DND-41 (cell line): ENCODE measurements at regions not wholly inside any gene's neighbourhood (a gene's known extent, or its start where the extent isn't known, plus 50 kb on each side); places are given as distances from the start of the nearest gene placed in this dataset.

ENCODE experiments used
- ATAC-seq: fragments of 200-7000 bp; cut with Tn5 transposase; 3 replicates; pipeline ENCODE4 v1.9.1; 2021; ENCODE audit warnings: low read depth; ENCODE audit not compliant: insufficient read depth
- DNase-seq: peaks from one replicate; pipeline ENCODE4 v3.0.0-alpha.2; 2020
- H2AFZ ChIP-seq: 2 replicates; pipeline ENCODE4 v1.6.0; 2012; ENCODE audit warnings: low read depth, low read length
- H3K27ac ChIP-seq: 2 replicates; pipeline ENCODE4 v1.5.1; 2012; ENCODE audit warnings: low read length, inconsistent platforms
- H3K27me3 ChIP-seq: fragments of 200-600 bp; sonication (generic); 2 replicates; pipeline ENCODE4 v1.6.0; 2012; ENCODE audit warnings: low read length, mild to moderate bottlenecking, inconsistent platforms; ENCODE audit not compliant: insufficient read depth, poor library complexity
- H3K36me3 ChIP-seq: 2 replicates; pipeline ENCODE4 v1.5.1; 2012; ENCODE audit warnings: low read length, inconsistent platforms; ENCODE audit not compliant: insufficient read depth
- H3K4me1 ChIP-seq: 2 replicates; pipeline ENCODE4 v1.5.1; 2012; ENCODE audit warnings: mild to moderate bottlenecking, low read length; ENCODE audit not compliant: insufficient read depth
- H3K4me2 ChIP-seq: 2 replicates; pipeline ENCODE4 v1.6.0; 2012; ENCODE audit warnings: mild to moderate bottlenecking, moderate library complexity, low read length, inconsistent platforms; ENCODE audit not compliant: insufficient read depth
- H3K4me3 ChIP-seq, 2 experiments: fragments of 200-600 bp in 1 of 2; shearing (Covaris generic) in 1 of 2; 2 replicates each; pipeline ENCODE4 v1.5.1; 2012 to 2016; ENCODE audit warnings: inconsistent platforms in 2 of 2, low read length in 2 of 2, mild to moderate bottlenecking in 2 of 2, low read depth in 1 of 2, moderate library complexity in 1 of 2
- H3K79me2 ChIP-seq: 2 replicates; pipeline ENCODE4 v1.6.0; 2012; ENCODE audit warnings: low read length, inconsistent platforms; ENCODE audit not compliant: insufficient read depth
- H3K9ac ChIP-seq: 2 replicates; pipeline ENCODE4 v1.6.0; 2012; ENCODE audit warnings: low read depth, mild to moderate bottlenecking, inconsistent platforms, low read length, moderate library complexity
- H3K9me3 ChIP-seq: 2 replicates; pipeline ENCODE4 v1.5.1; 2012; ENCODE audit warnings: low read length, moderate library complexity, mild to moderate bottlenecking, inconsistent platforms; ENCODE audit not compliant: insufficient read depth, severe bottlenecking
- H4K20me1 ChIP-seq: 2 replicates; pipeline ENCODE4 v1.6.0; 2012; ENCODE audit warnings: low read length; ENCODE audit not compliant: insufficient read depth
- EZH2 ChIP-seq: IDR thresholded peaks from 3 replicates; pipeline ENCODE4 v1.6.1; 2012; ENCODE audit warnings: borderline replicate concordance, low read depth, mild to moderate bottlenecking, moderate library complexity, low read length, inconsistent platforms; ENCODE audit not compliant: severe bottlenecking
- TF ChIP-seq, protein P1 (sequence below): IDR thresholded peaks from 2 replicates; pipeline ENCODE4 v1.5.1; 2012; ENCODE audit warnings: borderline replicate concordance, low read length, moderate library complexity, mild to moderate bottlenecking; ENCODE audit not compliant: poor library complexity, severe bottlenecking; ENCODE audit errors: extremely low read depth

DNA sequence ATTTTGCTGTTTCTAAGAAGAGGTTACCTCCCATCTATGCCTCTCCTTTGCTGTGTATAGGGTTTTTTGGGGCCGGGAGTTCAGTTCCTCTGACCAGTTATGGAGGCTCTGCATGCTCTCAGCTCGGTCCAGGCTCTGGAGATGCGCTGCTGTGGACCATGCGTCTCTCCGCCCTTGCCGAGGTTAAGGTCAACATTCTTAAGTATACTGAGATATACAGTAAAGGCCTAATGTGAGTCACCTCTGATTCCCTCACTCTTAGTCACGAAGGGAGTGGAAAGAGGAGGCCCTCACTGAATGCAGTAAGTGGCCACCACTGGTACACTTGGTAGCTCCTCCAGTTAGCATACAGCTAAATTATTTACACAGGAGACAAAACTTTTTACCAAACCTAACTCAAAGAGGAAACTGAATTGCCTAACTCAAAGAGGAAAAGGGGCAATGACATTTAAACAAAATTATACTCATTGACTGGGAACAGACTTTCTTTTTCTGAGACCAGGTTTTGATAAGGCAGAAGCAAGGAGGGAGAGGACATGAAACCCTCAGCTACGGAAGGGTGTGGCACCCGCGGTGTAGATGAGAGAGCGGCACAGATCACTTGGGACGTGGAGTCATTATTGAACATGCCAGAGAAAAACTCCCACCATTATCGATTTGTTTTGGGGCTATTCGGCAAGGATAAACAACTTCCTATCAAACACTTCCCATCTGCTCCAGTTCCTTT is 98.7 kb downstream of the COPS8 start:
- no peak overlapping the region for H3K27ac ChIP-seq
- no peak for DNase-seq
- H3K4me1 ChIP-seq, result no peaks in the 10 kb centered on the region
- H3K4me3 ChIP-seq, result no peak overlapping the region
- no peaks in the 10 kb centered on the region for H3K9me3 ChIP-seq
- H3K4me2 ChIP-seq, result no peak overlapping the region
- no peaks in the 10 kb centered on the region for H4K20me1 ChIP-seq
- TF ChIP-seq EZH2, result no peak
- TF ChIP-seq, protein P1, sequence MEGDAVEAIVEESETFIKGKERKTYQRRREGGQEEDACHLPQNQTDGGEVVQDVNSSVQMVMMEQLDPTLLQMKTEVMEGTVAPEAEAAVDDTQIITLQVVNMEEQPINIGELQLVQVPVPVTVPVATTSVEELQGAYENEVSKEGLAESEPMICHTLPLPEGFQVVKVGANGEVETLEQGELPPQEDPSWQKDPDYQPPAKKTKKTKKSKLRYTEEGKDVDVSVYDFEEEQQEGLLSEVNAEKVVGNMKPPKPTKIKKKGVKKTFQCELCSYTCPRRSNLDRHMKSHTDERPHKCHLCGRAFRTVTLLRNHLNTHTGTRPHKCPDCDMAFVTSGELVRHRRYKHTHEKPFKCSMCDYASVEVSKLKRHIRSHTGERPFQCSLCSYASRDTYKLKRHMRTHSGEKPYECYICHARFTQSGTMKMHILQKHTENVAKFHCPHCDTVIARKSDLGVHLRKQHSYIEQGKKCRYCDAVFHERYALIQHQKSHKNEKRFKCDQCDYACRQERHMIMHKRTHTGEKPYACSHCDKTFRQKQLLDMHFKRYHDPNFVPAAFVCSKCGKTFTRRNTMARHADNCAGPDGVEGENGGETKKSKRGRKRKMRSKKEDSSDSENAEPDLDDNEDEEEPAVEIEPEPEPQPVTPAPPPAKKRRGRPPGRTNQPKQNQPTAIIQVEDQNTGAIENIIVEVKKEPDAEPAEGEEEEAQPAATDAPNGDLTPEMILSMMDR, result no peak
- no peak overlapping the region for H3K9ac ChIP-seq
- no peak overlapping the region for H2AFZ ChIP-seq
- peaks cover 7% of the 10 kb centered on the region for H3K27me3 ChIP-seq
- no peaks in the 10 kb centered on the region for H3K79me2 ChIP-seq
- ATAC-seq, result no peak
- H3K36me3 ChIP-seq, result no peaks in the 10 kb centered on the region

DNA sequence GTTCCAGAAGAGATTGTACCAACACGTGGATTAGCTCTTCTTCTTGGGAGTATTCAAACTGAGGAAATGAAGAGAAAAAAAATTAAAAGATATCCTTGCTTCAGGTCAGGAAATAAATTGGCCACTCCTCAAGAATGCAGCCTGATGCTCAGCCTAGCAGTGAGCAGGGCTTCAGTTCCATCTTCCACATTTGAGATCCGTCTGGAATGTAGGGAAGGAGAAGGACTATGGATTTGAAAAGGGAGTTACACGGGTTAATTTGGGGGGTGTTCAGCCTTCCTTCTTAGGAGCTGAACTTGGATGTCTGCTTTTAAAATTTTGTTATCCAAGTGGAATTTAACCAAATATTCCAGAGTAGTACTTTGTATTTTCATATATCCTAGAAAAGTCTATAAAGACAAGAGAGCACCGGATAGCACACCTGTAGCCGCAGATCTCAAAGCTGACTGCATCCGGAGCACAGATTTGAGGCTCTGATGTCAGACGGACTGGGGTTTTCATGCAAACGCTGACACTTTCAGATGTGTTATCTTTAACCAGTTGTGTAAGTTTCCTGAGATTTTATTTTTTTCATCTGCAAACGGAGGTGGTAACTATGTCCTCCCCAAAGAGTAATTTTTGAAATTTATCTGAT is 99.3 kb downstream of the COPS8 start:
- no peaks in the 10 kb centered on the region for H3K36me3 ChIP-seq
- H3K27ac ChIP-seq, result no peak overlapping the region
- H3K4me1 ChIP-seq, result no peaks in the 10 kb centered on the region
- H3K27me3 ChIP-seq, result peaks cover 7% of the 10 kb centered on the region
- no peaks in the 10 kb centered on the region for H3K79me2 ChIP-seq
- H2AFZ ChIP-seq, result no peak overlapping the region
- no peaks in the 10 kb centered on the region for H4K20me1 ChIP-seq
- no peak overlapping the region for H3K4me3 ChIP-seq
- H3K9me3 ChIP-seq, result no peaks in the 10 kb centered on the region
- no peak for TF ChIP-seq EZH2
- TF ChIP-seq, protein P1, result no peak
- no peak for ATAC-seq
- DNase-seq, result no peak
- no peak overlapping the region for H3K9ac ChIP-seq
- no peak overlapping the region for H3K4me2 ChIP-seq

DNA sequence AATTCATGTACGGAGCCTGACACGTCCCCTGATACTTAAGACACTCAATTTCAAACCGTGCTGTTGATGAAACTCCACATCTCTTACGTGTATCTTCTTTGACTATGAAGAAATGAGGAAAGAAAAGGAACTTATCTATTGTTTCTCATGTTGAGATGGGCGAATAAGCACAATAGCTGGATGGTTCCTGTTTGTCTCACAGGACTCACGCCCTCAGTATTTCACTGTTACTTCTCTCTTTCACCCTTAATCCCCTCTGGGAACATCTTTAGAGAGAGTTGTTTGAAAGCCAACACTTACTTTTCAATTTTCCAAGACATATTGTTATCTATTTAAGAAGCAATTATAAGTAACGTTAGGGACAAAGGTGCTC is 99.8 kb downstream of the COPS8 start:
- Histone ChIP-seq H3K9me3 (no peaks in the 10 kb centered on the region), H2AFZ (no peak overlapping the region), H3K4me1 (no peaks in the 10 kb centered on the region), H4K20me1 (no peaks in the 10 kb centered on the region), H3K27me3 (peaks cover 7% of the 10 kb centered on the region), H3K4me2 (no peak overlapping the region), H3K36me3 (no peaks in the 10 kb centered on the region), H3K4me3 (no peak overlapping the region), H3K9ac (no peak overlapping the region), H3K79me2 (no peaks in the 10 kb centered on the region), H3K27ac (no peak overlapping the region)
- ATAC-seq (no peak), DNase-seq (no peak)
- no peak for TF ChIP-seq EZH2
- TF ChIP-seq, protein P1, result no peak
